ENCODE measurements at regions not wholly inside any gene's neighbourhood (a gene's known extent, or its start where the extent isn't known, plus 50 kb on each side); places are given as distances from the start of the nearest gene placed in this dataset.

DNA sequence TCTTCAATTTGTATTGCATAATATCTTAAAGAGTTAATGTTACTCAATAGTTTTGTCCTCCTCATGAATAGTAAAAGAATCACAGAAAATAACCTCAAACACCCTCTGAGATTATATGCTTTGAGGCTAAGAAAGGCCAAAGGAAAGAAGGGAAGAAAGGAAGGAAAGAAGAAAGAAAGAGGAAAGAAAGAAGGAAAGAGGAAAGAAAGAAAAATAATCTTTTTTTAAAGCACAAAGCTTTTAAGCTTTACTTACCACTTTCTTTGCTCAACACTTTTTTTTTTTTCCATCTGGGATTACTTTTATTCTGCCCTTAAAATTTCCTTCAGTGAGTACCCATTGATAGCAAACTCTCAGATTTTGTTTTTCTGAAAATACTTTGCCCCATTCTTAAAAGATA lies 369.1 kb downstream of the FGF9 start:
- TF ChIP-seq, protein P1, sequence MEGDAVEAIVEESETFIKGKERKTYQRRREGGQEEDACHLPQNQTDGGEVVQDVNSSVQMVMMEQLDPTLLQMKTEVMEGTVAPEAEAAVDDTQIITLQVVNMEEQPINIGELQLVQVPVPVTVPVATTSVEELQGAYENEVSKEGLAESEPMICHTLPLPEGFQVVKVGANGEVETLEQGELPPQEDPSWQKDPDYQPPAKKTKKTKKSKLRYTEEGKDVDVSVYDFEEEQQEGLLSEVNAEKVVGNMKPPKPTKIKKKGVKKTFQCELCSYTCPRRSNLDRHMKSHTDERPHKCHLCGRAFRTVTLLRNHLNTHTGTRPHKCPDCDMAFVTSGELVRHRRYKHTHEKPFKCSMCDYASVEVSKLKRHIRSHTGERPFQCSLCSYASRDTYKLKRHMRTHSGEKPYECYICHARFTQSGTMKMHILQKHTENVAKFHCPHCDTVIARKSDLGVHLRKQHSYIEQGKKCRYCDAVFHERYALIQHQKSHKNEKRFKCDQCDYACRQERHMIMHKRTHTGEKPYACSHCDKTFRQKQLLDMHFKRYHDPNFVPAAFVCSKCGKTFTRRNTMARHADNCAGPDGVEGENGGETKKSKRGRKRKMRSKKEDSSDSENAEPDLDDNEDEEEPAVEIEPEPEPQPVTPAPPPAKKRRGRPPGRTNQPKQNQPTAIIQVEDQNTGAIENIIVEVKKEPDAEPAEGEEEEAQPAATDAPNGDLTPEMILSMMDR (conservative IDR thresholded peaks at IDR 0.05; ENCODE audit: low read depth, low read length), result no peak
- TF ChIP-seq EZH2 (IDR thresholded peaks at IDR 0.05; ENCODE audit: low read length, unreplicated experiment), result no peak
- TF ChIP-seq EZH2phosphoT487 (IDR thresholded peaks at IDR 0.05; ENCODE audit: borderline replicate concordance, low read length), result no peak
